ENCODE measurements at regions not wholly inside any gene's neighbourhood (a gene's known extent, or its start where the extent isn't known, plus 50 kb on each side); places are given as distances from the start of the nearest gene placed in this dataset.
"Not testable (repeated sequence)": the region's sequence is repeated elsewhere in the genome, so short reads cannot be mapped to it uniquely, and the experiment has no call there.

GRCh38 chr2:195538937-195539336, 118.1 kb upstream of the SLC39A10 start:
- no peak for DNase-seq

- DNase-seq: no peak
Measured at GRCh38 chr2:195537811-195538210, 119.2 kb upstream of the SLC39A10 start.

- DNase-seq: no peak
Measured at GRCh38 chr2:195536906-195537305, 120.1 kb upstream of the SLC39A10 start.

GRCh38 chr2:195535911-195536522, 121.0 kb upstream of the SLC39A10 start:
- DNase-seq: peak in 9 of 56 donors; percentile 2 to 28 (median 10)

- no peak for DNase-seq
Measured at GRCh38 chr2:195534971-195535370, 122.1 kb upstream of the SLC39A10 start.

- peak in 9 of 56 donors; percentile 4 to 19 (median 6) for DNase-seq
Measured at GRCh38 chr2:195533771-195534642, 123.0 kb upstream of the SLC39A10 start.

GRCh38 chr2:195532628-195533271, 124.3 kb upstream of the SLC39A10 start:
- no peak for DNase-seq

GRCh38 chr2:195532255-195532627, 124.8 kb upstream of the SLC39A10 start:
- DNase-seq: no peak

- DNase-seq: no peak
Measured at GRCh38 chr2:195531754-195532153, 125.3 kb upstream of the SLC39A10 start.

- DNase-seq: not testable (repeated sequence)
Measured at GRCh38 chr2:195523242-195523641, 133.8 kb upstream of the SLC39A10 start.

GRCh38 chr2:195521589-195521988, 135.4 kb upstream of the SLC39A10 start:
- DNase-seq: no peak

- DNase-seq: no peak
Measured at GRCh38 chr2:195520671-195521155, 136.3 kb upstream of the SLC39A10 start.

GRCh38 chr2:195515551-195515950, 141.5 kb upstream of the SLC39A10 start:
- no peak for DNase-seq

GRCh38 chr2:195514365-195514764, 142.7 kb upstream of the SLC39A10 start:
- no peak for DNase-seq

- DNase-seq: peak in 1 of 56 donors; percentile 6
Measured at GRCh38 chr2:195513119-195513518, 143.9 kb upstream of the SLC39A10 start.

- no peak for DNase-seq
Measured at GRCh38 chr2:195509551-195509950, 147.5 kb upstream of the SLC39A10 start.

- no peak for DNase-seq
Measured at GRCh38 chr2:195508139-195508455, 148.9 kb upstream of the SLC39A10 start.

GRCh38 chr2:195507447-195508138, 149.4 kb upstream of the SLC39A10 start:
- no peak for DNase-seq

GRCh38 chr2:195505701-195506100, 151.3 kb upstream of the SLC39A10 start:
- DNase-seq: no peak

GRCh38 chr2:195503208-195503607, 153.8 kb upstream of the SLC39A10 start:
- no peak for DNase-seq

- no peak for DNase-seq
Measured at GRCh38 chr2:195501746-195502145, 155.3 kb upstream of the SLC39A10 start.

GRCh38 chr2:195500879-195501278, 156.1 kb upstream of the SLC39A10 start:
- no peak for DNase-seq

Data from nucleus accumbens (tissue), 56 donors.